Caco-2 (cell line): ENCODE measurements at regions not wholly inside any gene's neighbourhood (a gene's known extent, or its start where the extent isn't known, plus 50 kb on each side); places are given as distances from the start of the nearest gene placed in this dataset.

Experiments
- BruUV-seq: library from RNA; stranded (reverse); fragments of 400-500 nt; replicated peaks from 2 replicates; lab custom pipeline; 2021; lab: Mats Ljungman, UMichigan
- CTCF ChIA-PET: fragments of 300-600 bp; sonication (Branson Sonifier 250); formaldehyde crosslinking; loops from one replicate; lab custom pipeline; 2022; ENCODE audit warnings: antibody characterized with exemption; lab: Charles Lee
- POLR2A ChIA-PET: fragments of 300-600 bp; sonication (Branson Sonifier 250); formaldehyde crosslinking; loops from one replicate; lab custom pipeline; 2022; ENCODE audit warnings: antibody characterized with exemption; lab: Charles Lee
- DNase-seq, 2 experiments: peaks; one replicate each; pipeline versions ENCODE4 v3.0.0 to v3.0.0-alpha.2; 2020 to 2022
- H3K27me3 ChIP-seq: replicated peaks from 2 replicates; pipeline ENCODE4 v1.6.0; 2011; ENCODE audit warnings: low read length; ENCODE audit not compliant: control insufficient read depth, insufficient read depth
- H3K36me3 ChIP-seq: 2 replicates; pipeline ENCODE4 v1.5.1; 2011; ENCODE audit warnings: low read length; ENCODE audit not compliant: control insufficient read depth, insufficient read depth
- H3K4me1 ChIP-seq: fragments of 250-450 bp; sonication (Bioruptor Pico); 2 replicates; pipeline ENCODE4 v1.5.1; 2020; ENCODE audit warnings: mild to moderate bottlenecking
- H3K4me3 ChIP-seq: 2 replicates; pipeline ENCODE4 v1.5.1; 2011; ENCODE audit warnings: low read depth, mild to moderate bottlenecking, control low read depth, low read length
- H3K9me3 ChIP-seq: fragments of 250-450 bp; sonication (Bioruptor Pico); 2 replicates; pipeline ENCODE4 v1.5.1; 2020; ENCODE audit warnings: mild to moderate bottlenecking, moderate library complexity
- H3K27ac Mint-ChIP-seq: one replicate; pipeline ENCODE4 v1.8.0; 2022; ENCODE audit warnings: mixed read lengths; ENCODE audit not compliant: unreplicated experiment
- H3K27me3 Mint-ChIP-seq: one replicate; pipeline ENCODE4 v1.8.0; 2022; ENCODE audit warnings: mixed read lengths; ENCODE audit not compliant: insufficient read depth, unreplicated experiment
- H3K36me3 Mint-ChIP-seq: one replicate; pipeline ENCODE4 v1.8.0; 2022; ENCODE audit warnings: mild to moderate bottlenecking, mixed read lengths; ENCODE audit not compliant: insufficient read depth, unreplicated experiment
- H3K4me1 Mint-ChIP-seq: one replicate; pipeline ENCODE4 v1.8.0; 2022; ENCODE audit warnings: low read depth, mixed read lengths; ENCODE audit not compliant: unreplicated experiment
- H3K4me3 Mint-ChIP-seq: one replicate; pipeline ENCODE4 v1.8.0; 2022; ENCODE audit warnings: mild to moderate bottlenecking, moderate library complexity, mixed read lengths; ENCODE audit not compliant: unreplicated experiment
- H3K9me3 Mint-ChIP-seq: one replicate; pipeline ENCODE4 v1.8.0; 2022; ENCODE audit warnings: mixed read lengths; ENCODE audit not compliant: unreplicated experiment
- intact Hi-C: fragments of 100-400 bp; cut with micrococcal nuclease; formaldehyde crosslinking; loops from one replicate; pipeline ENCODE4 v1.10.0; 2022; ENCODE audit not compliant: unreplicated experiment
- TF ChIP-seq, protein P1 (sequence below), 2 experiments: fragments of 200-600 bp in 1 of 2; IDR thresholded peaks; 1 replicate in 1 of 2; 2 replicates in 1 of 2; pipeline versions ENCODE4 v1.5.1 to v1.8.0; 2011 to 2022; ENCODE audit warnings: antibody characterized with exemption in 1 of 2, control low read depth in 1 of 2, inconsistent platforms in 1 of 2, low read depth in 1 of 2, low read length in 1 of 2, mild to moderate bottlenecking in 1 of 2, moderate library complexity in 1 of 2; ENCODE audit not compliant: insufficient read depth in 1 of 2, severe bottlenecking in 1 of 2, unreplicated experiment in 1 of 2

- Mint-ChIP-seq H3K4me3 (no peak overlapping the region), H3K4me1 (peaks cover 13% of the 10 kb centered on the region), H3K9me3 (no peaks in the 10 kb centered on the region), H3K36me3 (no peaks in the 10 kb centered on the region), H3K27ac (no peak overlapping the region), H3K27me3 (no peaks in the 10 kb centered on the region)
- CTCF ChIA-PET = no interaction called here
- intact Hi-C loops = loop anchor here (10.0 kb wide), 1 partner anchor 346 kb away; the partner anchor contains the start of gene CTNNB1
- H3K36me3 ChIP-seq = no peaks in the 10 kb centered on the region
- no peaks in the 10 kb centered on the region for H3K9me3 ChIP-seq
- H3K27me3 ChIP-seq = no peaks in the 10 kb centered on the region
- H3K4me3 ChIP-seq = no peak overlapping the region
- TF ChIP-seq, protein P1, sequence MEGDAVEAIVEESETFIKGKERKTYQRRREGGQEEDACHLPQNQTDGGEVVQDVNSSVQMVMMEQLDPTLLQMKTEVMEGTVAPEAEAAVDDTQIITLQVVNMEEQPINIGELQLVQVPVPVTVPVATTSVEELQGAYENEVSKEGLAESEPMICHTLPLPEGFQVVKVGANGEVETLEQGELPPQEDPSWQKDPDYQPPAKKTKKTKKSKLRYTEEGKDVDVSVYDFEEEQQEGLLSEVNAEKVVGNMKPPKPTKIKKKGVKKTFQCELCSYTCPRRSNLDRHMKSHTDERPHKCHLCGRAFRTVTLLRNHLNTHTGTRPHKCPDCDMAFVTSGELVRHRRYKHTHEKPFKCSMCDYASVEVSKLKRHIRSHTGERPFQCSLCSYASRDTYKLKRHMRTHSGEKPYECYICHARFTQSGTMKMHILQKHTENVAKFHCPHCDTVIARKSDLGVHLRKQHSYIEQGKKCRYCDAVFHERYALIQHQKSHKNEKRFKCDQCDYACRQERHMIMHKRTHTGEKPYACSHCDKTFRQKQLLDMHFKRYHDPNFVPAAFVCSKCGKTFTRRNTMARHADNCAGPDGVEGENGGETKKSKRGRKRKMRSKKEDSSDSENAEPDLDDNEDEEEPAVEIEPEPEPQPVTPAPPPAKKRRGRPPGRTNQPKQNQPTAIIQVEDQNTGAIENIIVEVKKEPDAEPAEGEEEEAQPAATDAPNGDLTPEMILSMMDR (IDR thresholded peaks at IDR 0.05; ENCODE audit: insufficient read depth in 1 of 2, low read depth in 1 of 2, low read length in 1 of 2, severe bottlenecking in 1 of 2, unreplicated experiment in 1 of 2) = no peak
- BruUV-seq = no TSS peak
- DNase-seq = no peak
- POLR2A ChIA-PET = no interaction called here
- 0 out of 2 replicates have a peak, but pooled peaks cover 4% of the 10 kb centered on the region for H3K4me1 ChIP-seq
Observed at GRCh38 chr3:40848421-40848820, 323.7 kb downstream of the ZNF621 start.

- H3K4me3 ChIP-seq = no peak overlapping the region
- TF ChIP-seq, protein P1 (IDR thresholded peaks at IDR 0.05; ENCODE audit: insufficient read depth in 1 of 2, low read depth in 1 of 2, low read length in 1 of 2, severe bottlenecking in 1 of 2, unreplicated experiment in 1 of 2) = no peak
- intact Hi-C loops = no loop called here
- H3K4me3 Mint-ChIP-seq = no peak overlapping the region
- no peaks in the 10 kb centered on the region for H3K36me3 Mint-ChIP-seq
- H3K4me1 ChIP-seq = 0 out of 2 replicates have a peak, but pooled peaks cover 4% of the 10 kb centered on the region
- no peaks in the 10 kb centered on the region for H3K27me3 Mint-ChIP-seq
- no peaks in the 10 kb centered on the region for H3K36me3 ChIP-seq
- ChIA-PET POLR2A (no interaction called here), CTCF (interaction anchor here (0.6 kb wide), 1 partner anchor 177 kb away, joined by 3 read pairs; no protein-coding TSS in a partner anchor)
- DNase-seq = no peak
- H3K4me1 Mint-ChIP-seq = peaks cover 13% of the 10 kb centered on the region
- BruUV-seq = no TSS peak
- H3K9me3 Mint-ChIP-seq = no peaks in the 10 kb centered on the region
- H3K27me3 ChIP-seq = no peaks in the 10 kb centered on the region
- no peak overlapping the region for H3K27ac Mint-ChIP-seq
- no peaks in the 10 kb centered on the region for H3K9me3 ChIP-seq
Observed at GRCh38 chr3:40850861-40851260, 326.1 kb downstream of the ZNF621 start.

DNA sequence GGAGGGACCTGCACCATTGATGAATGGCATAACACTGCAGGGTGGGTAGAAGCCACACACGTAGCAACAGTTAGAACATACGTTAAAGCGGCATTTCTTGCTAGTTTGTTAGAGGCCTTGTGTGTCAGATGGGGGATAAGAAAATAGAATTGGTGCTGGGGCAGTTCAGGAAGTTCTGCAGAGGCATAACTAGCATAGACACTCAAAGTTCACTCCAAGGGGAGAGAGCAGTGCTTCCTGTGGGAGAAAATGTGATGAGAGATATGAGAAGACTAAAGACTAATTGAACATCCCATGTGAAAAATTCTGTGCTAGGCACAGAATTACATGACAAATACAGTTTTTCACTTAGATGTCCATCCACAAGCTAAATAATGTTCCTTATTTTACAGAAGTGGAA lies 327.1 kb downstream of the ZNF621 start:
- ChIA-PET POLR2A (no interaction called here), CTCF (no interaction called here)
- Mint-ChIP-seq H3K27ac (no peak overlapping the region), H3K4me3 (no peak overlapping the region), H3K4me1 (peaks cover 13% of the 10 kb centered on the region), H3K9me3 (no peaks in the 10 kb centered on the region), H3K27me3 (no peaks in the 10 kb centered on the region), H3K36me3 (no peaks in the 10 kb centered on the region)
- DNase-seq = no peak
- TF ChIP-seq, protein P1 (IDR thresholded peaks at IDR 0.05; ENCODE audit: insufficient read depth in 1 of 2, low read depth in 1 of 2, low read length in 1 of 2, severe bottlenecking in 1 of 2, unreplicated experiment in 1 of 2) = no peak
- H3K9me3 ChIP-seq = no peaks in the 10 kb centered on the region
- H3K36me3 ChIP-seq = no peaks in the 10 kb centered on the region
- BruUV-seq = no TSS peak
- no peak overlapping the region for H3K4me3 ChIP-seq
- intact Hi-C loops = no loop called here
- 0 out of 2 replicates have a peak, but pooled peaks cover 4% of the 10 kb centered on the region for H3K4me1 ChIP-seq
- H3K27me3 ChIP-seq = no peaks in the 10 kb centered on the region
